HEK293T (cell line): ENCODE measurements at regions not wholly inside any gene's neighbourhood (a gene's known extent, or its start where the extent isn't known, plus 50 kb on each side); places are given as distances from the start of the nearest gene placed in this dataset.

Source experiments
- ELF4 ChIP-seq: fragments of 450-650 bp; IDR thresholded peaks from 2 replicates; pipeline ENCODE4 v1.6.1; 2017; ENCODE audit warnings: antibody characterized with exemption
- FOXK2 ChIP-seq: fragments of 450-650 bp; IDR thresholded peaks from 2 replicates; pipeline ENCODE4 v1.6.1; 2016; ENCODE audit warnings: mild to moderate bottlenecking
- FOXM1 ChIP-seq: fragments of 450-650 bp; IDR thresholded peaks from 2 replicates; pipeline ENCODE4 v1.6.1; 2017; ENCODE audit warnings: mild to moderate bottlenecking, borderline replicate concordance
- LEF1 ChIP-seq: fragments of 450-650 bp; IDR thresholded peaks from 2 replicates; pipeline ENCODE4 v1.6.1; 2017; ENCODE audit warnings: mild to moderate bottlenecking, borderline replicate concordance
- NFRKB ChIP-seq: fragments of 450-650 bp; IDR thresholded peaks from 2 replicates; pipeline ENCODE4 v1.6.1; 2016; ENCODE audit warnings: mild to moderate bottlenecking, moderate library complexity
- SP1 ChIP-seq: fragments of 450-650 bp; IDR thresholded peaks from 2 replicates; pipeline ENCODE4 v1.6.1; 2017
- TARDBP ChIP-seq: fragments of 450-650 bp; IDR thresholded peaks from 2 replicates; pipeline ENCODE4 v1.6.1; 2016

DNA sequence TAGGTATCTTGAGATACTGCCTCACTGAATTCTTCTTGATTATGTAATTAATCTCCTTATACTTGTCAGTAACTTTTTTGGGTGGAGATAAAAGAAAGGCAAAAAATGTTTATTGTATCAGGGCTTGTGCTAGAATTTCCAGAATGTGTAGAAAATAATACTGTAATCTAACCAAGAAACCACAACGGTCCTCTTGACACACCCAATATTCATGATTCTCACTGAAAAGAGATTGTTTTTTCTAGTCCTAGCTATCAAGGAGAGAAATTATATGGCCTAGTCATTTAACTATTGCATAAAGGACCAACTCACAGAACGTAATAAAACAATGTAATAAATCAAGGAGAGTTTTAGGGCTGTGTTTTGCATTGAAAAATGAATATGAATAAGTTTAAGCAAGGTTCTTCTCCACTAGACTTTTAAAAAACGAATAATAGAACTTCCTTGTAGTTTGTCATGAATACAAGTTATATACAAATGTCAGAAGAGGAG, 80.0 kb upstream of the STEAP4 start:
- no peak for TF ChIP-seq ELF4
- TF ChIP-seq SP1 = no peak
- no peak for TF ChIP-seq LEF1
- no peak for TF ChIP-seq NFRKB
- no peak for TF ChIP-seq FOXK2
- TF ChIP-seq TARDBP = no peak
- no peak for TF ChIP-seq FOXM1
